ENCODE measurements at regions not wholly inside any gene's neighbourhood (a gene's known extent, or its start where the extent isn't known, plus 50 kb on each side); places are given as distances from the start of the nearest gene placed in this dataset.

DNA sequence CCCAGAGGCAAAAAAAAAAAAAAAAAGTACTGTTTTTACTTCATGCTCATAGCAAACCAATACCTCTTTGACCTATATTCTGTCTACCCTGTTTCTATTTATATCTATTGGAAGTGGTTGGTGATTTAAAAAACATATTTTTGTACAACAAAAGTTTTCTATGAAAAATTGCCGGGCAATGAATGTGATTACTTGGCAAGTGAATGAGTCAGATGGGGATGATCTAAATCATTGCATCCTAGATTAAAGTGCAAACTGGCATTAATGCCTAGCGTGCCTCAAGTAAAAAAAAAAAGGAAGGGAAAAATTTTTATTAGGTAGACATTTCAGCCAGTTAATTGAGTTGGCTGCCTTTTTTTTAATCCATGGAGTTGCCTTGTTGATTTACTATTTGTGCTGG, 500.6 kb downstream of the KCTD12 start:
- TF ChIP-seq POLR2AphosphoS5 (IDR thresholded peaks at IDR 0.05; ENCODE audit: low read depth, low read length), result no peak
- TF ChIP-seq ZBTB33 (IDR thresholded peaks at IDR 0.05; ENCODE audit: borderline replicate concordance, low read depth), result no peak
- TF ChIP-seq, protein P1, sequence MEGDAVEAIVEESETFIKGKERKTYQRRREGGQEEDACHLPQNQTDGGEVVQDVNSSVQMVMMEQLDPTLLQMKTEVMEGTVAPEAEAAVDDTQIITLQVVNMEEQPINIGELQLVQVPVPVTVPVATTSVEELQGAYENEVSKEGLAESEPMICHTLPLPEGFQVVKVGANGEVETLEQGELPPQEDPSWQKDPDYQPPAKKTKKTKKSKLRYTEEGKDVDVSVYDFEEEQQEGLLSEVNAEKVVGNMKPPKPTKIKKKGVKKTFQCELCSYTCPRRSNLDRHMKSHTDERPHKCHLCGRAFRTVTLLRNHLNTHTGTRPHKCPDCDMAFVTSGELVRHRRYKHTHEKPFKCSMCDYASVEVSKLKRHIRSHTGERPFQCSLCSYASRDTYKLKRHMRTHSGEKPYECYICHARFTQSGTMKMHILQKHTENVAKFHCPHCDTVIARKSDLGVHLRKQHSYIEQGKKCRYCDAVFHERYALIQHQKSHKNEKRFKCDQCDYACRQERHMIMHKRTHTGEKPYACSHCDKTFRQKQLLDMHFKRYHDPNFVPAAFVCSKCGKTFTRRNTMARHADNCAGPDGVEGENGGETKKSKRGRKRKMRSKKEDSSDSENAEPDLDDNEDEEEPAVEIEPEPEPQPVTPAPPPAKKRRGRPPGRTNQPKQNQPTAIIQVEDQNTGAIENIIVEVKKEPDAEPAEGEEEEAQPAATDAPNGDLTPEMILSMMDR (IDR thresholded peaks at IDR 0.05), result no peak
- TF ChIP-seq FOXM1 (IDR thresholded peaks at IDR 0.05; ENCODE audit: low read depth), result no peak
- TF ChIP-seq RAD21 (IDR thresholded peaks at IDR 0.05; ENCODE audit: low read length), result no peak
- no peak for TF ChIP-seq RFX5 (IDR thresholded peaks at IDR 0.05; ENCODE audit: low read length)
- TF ChIP-seq JUND (IDR thresholded peaks at IDR 0.05), result no peak
